Naive thymus-derived CD4-positive, alpha-beta T cell (primary cell): ENCODE measurements at regions not wholly inside any gene's neighbourhood (a gene's known extent, or its start where the extent isn't known, plus 50 kb on each side); places are given as distances from the start of the nearest gene placed in this dataset.

ENCODE experiments used
- ATAC-seq: fragments of 150-1000 bp; cut with Tn5 transposase; 2 replicates; pipeline ENCODE4 v1.10.0; 2021; ENCODE audit warnings: mild to moderate bottlenecking, moderate library complexity
- CTCF ChIA-PET: fragments of 350-600 bp; sonication (Branson Sonifier 250); formaldehyde crosslinking; loops from one replicate; lab custom pipeline; 2021; ENCODE audit warnings: antibody characterized with exemption; lab: Charles Lee
- POLR2A ChIA-PET: fragments of 350-600 bp; sonication (Branson Sonifier 250); formaldehyde crosslinking; loops from one replicate; lab custom pipeline; 2021; ENCODE audit warnings: antibody characterized with exemption, inconsistent platforms; lab: Charles Lee
- DNase-seq, 9 donors: peaks; one replicate each; pipeline versions ENCODE4 v3.0.0 to v3.0.0-alpha.2; 2020 to 2022; ENCODE audit warnings: mixed read lengths in 1 of 9
- H3K27ac ChIP-seq: one replicate; pipeline ENCODE4 v1.7.0; 2013; ENCODE audit warnings: mild to moderate bottlenecking, low read depth, low read length, moderate library complexity
- H3K27me3 ChIP-seq, 2 donors: one replicate each; pipeline ENCODE4 v1.7.0; 2013; ENCODE audit warnings: low read length in 2 of 2, mild to moderate bottlenecking in 2 of 2, moderate library complexity in 2 of 2; ENCODE audit not compliant: control insufficient read depth in 2 of 2, insufficient read depth in 2 of 2
- H3K36me3 ChIP-seq, 3 experiments: 1 replicate in 2 of 3; 2 replicates in 1 of 3; pipeline ENCODE4 v1.7.0; 2013; ENCODE audit warnings: low read length in 3 of 3, mild to moderate bottlenecking in 3 of 3, moderate library complexity in 1 of 3; ENCODE audit not compliant: insufficient read depth in 3 of 3, control insufficient read depth in 2 of 3
- H3K4me1 ChIP-seq, 2 donors: one replicate each; pipeline ENCODE4 v1.7.0; 2013; ENCODE audit warnings: low read length in 2 of 2, mild to moderate bottlenecking in 2 of 2, moderate library complexity in 1 of 2; ENCODE audit not compliant: control insufficient read depth in 2 of 2, insufficient read depth in 2 of 2
- H3K4me3 ChIP-seq: 2 replicates; pipeline ENCODE4 v1.7.0; 2013; ENCODE audit warnings: mild to moderate bottlenecking, low read length
- H3K9me3 ChIP-seq, 3 experiments: 1 replicate in 2 of 3; 2 replicates in 1 of 3; pipeline ENCODE4 v1.7.0; 2013; ENCODE audit warnings: low read length in 3 of 3; ENCODE audit not compliant: control insufficient read depth in 2 of 3
- H3K27ac Mint-ChIP-seq, 9 donors: one replicate each; pipeline ENCODE4 v1.8.0; 2020 to 2022; ENCODE audit warnings: mixed read lengths in 9 of 9, mild to moderate bottlenecking in 8 of 9, moderate library complexity in 5 of 9, inconsistent platforms in 2 of 9
- H3K27me3 Mint-ChIP-seq, 5 donors: one replicate each; pipeline ENCODE4 v1.8.0; 2021 to 2022; ENCODE audit warnings: mixed read lengths in 5 of 5, mild to moderate bottlenecking in 1 of 5
- H3K36me3 Mint-ChIP-seq, 5 donors: one replicate each; pipeline ENCODE4 v1.8.0; 2020 to 2022; ENCODE audit warnings: mixed read lengths in 5 of 5, mild to moderate bottlenecking in 3 of 5, inconsistent platforms in 1 of 5
- H3K4me1 Mint-ChIP-seq, 7 donors: one replicate each; pipeline ENCODE4 v1.8.0; 2020 to 2022; ENCODE audit warnings: mixed read lengths in 7 of 7, mild to moderate bottlenecking in 3 of 7, inconsistent platforms in 1 of 7
- H3K4me3 Mint-ChIP-seq, 10 donors: one replicate each; pipeline ENCODE4 v1.8.0; 2020 to 2022; ENCODE audit warnings: mild to moderate bottlenecking in 10 of 10, mixed read lengths in 10 of 10, moderate library complexity in 6 of 10, inconsistent platforms in 2 of 10
- H3K9me3 Mint-ChIP-seq, 11 donors: one replicate each; pipeline ENCODE4 v1.8.0; 2020 to 2022; ENCODE audit warnings: mixed read lengths in 11 of 11, mild to moderate bottlenecking in 4 of 11, inconsistent platforms in 1 of 11, moderate library complexity in 1 of 11
- intact Hi-C, 2 donors: fragments of 100-400 bp; cut with micrococcal nuclease; formaldehyde crosslinking; loops; one replicate each; pipeline ENCODE4 v1.15.1; 2023

DNA sequence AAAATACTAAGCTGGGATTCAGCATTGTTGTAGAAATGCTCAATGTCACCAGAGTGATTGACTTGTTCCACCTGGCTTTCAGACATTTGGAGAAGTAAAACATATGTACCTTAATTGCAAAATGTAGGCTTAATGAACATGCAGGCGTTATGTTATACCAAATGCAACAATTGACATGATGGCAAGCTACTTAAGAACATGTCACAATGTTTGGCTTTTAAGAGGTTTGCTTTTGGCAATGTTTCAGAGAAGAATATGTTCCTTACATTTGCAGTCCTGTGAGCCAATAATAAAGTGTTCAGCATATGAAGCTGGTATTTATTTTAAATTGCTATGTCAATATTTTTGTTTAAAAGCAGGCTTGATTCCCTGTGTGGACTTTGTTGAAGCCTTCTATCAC is 111.7 kb upstream of the NUDT12 start:
- Mint-ChIP-seq H3K9me3 (peaks cover 0 to 2% (median 0%) of the 10 kb centered on the region in 11 donors), H3K27ac (no peak overlapping the region), H3K4me1 (no peaks in the 10 kb centered on the region), H3K4me3 (no peak overlapping the region), H3K36me3 (no peaks in the 10 kb centered on the region), H3K27me3 (peaks cover 0 to 1% (median 0%) of the 10 kb centered on the region in 5 donors)
- Histone ChIP-seq H3K4me3 (no peak overlapping the region), H3K27ac (no peak overlapping the region), H3K36me3 (no peaks in the 10 kb centered on the region), H3K27me3 (no peaks in the 10 kb centered on the region), H3K9me3 (no peaks in the 10 kb centered on the region), H3K4me1 (no peaks in the 10 kb centered on the region)
- intact Hi-C loops = no loop called here
- ChIA-PET CTCF (no interaction called here), POLR2A (no interaction called here)
- DNase-seq = no peak
- no peak for ATAC-seq

DNA sequence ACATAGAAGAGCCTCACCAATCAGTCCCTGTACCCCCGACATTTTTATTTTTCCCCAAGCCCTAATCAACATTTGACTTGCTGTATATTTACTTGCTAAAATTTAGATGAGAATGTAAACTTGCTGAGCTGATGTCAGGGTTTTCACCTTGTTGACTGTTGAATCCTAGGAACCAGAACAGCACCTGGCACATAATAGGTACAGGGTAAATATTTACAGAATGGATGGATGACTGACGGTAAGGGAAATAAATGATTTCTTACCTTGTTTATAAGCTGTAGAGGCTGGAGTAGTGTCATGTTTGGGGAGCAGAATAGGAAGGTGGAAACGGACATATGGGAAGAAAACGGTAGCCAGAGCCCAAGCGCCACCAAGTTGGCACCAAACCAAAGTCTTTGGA is 107.0 kb upstream of the NUDT12 start:
- H3K9me3 ChIP-seq = no peaks in the 10 kb centered on the region
- Mint-ChIP-seq H3K4me1 (no peaks in the 10 kb centered on the region), H3K9me3 (peaks cover 0 to 12% (median 4%) of the 10 kb centered on the region in 11 donors), H3K27me3 (peaks cover 0 to 4% (median 0%) of the 10 kb centered on the region in 5 donors), H3K4me3 (no peak overlapping the region), H3K27ac (no peak overlapping the region), H3K36me3 (no peaks in the 10 kb centered on the region)
- CTCF ChIA-PET = no interaction called here
- H3K4me3 ChIP-seq = no peak overlapping the region
- H3K36me3 ChIP-seq = no peaks in the 10 kb centered on the region
- no peak for ATAC-seq
- H3K27me3 ChIP-seq = no peaks in the 10 kb centered on the region
- no peaks in the 10 kb centered on the region for H3K4me1 ChIP-seq
- POLR2A ChIA-PET = no interaction called here
- H3K27ac ChIP-seq = no peak overlapping the region
- no peak for DNase-seq
- intact Hi-C loops = no loop called here

- CTCF ChIA-PET = no interaction called here
- H3K36me3 Mint-ChIP-seq = peaks cover 0 to 3% (median 0%) of the 10 kb centered on the region in 5 donors
- no peaks in the 10 kb centered on the region for H3K36me3 ChIP-seq
- H3K4me1 ChIP-seq = no peaks in the 10 kb centered on the region
- no peak overlapping the region for H3K4me3 Mint-ChIP-seq
- no peak overlapping the region for H3K27ac ChIP-seq
- H3K9me3 ChIP-seq = no peaks in the 10 kb centered on the region
- intact Hi-C loops = no loop called here
- no peak overlapping the region for H3K27ac Mint-ChIP-seq
- H3K9me3 Mint-ChIP-seq = peaks cover 0 to 21% (median 8%) of the 10 kb centered on the region in 11 donors
- ATAC-seq = no peak
- DNase-seq = no peak
- no peaks in the 10 kb centered on the region for H3K27me3 ChIP-seq
- POLR2A ChIA-PET = no interaction called here
- no peaks in the 10 kb centered on the region for H3K4me1 Mint-ChIP-seq
- H3K27me3 Mint-ChIP-seq = peaks cover 0 to 4% (median 0%) of the 10 kb centered on the region in 5 donors
- H3K4me3 ChIP-seq = no peak overlapping the region
These were observed 105.7 kb upstream of the NUDT12 start for GRCh38 chr5:103668281-103668680.

GRCh38 chr5:103667068-103667467 is 104.5 kb upstream of the NUDT12 start:
- no peaks in the 10 kb centered on the region for H3K9me3 ChIP-seq
- ATAC-seq = no peak
- H3K27ac Mint-ChIP-seq = no peak overlapping the region
- no peaks in the 10 kb centered on the region for H3K36me3 ChIP-seq
- no peaks in the 10 kb centered on the region for H3K4me1 ChIP-seq
- peaks cover 0 to 4% (median 0%) of the 10 kb centered on the region in 5 donors for H3K27me3 Mint-ChIP-seq
- H3K4me3 Mint-ChIP-seq = no peak overlapping the region
- H3K27me3 ChIP-seq = no peaks in the 10 kb centered on the region
- no peak overlapping the region for H3K27ac ChIP-seq
- POLR2A ChIA-PET = no interaction called here
- CTCF ChIA-PET = no interaction called here
- no peak for DNase-seq
- peaks cover 3 to 33% (median 14%) of the 10 kb centered on the region in 11 donors for H3K9me3 Mint-ChIP-seq
- no peaks in the 10 kb centered on the region for H3K4me1 Mint-ChIP-seq
- no peak overlapping the region for H3K4me3 ChIP-seq
- H3K36me3 Mint-ChIP-seq = peaks cover 0 to 4% (median 0%) of the 10 kb centered on the region in 5 donors
- intact Hi-C loops = no loop called here

GRCh38 chr5:103657301-103657700 is 94.7 kb upstream of the NUDT12 start:
- peaks cover 0 to 7% (median 0%) of the 10 kb centered on the region in 5 donors for H3K27me3 Mint-ChIP-seq
- H3K4me1 ChIP-seq = no peaks in the 10 kb centered on the region
- no peaks in the 10 kb centered on the region for H3K36me3 ChIP-seq
- intact Hi-C loops = no loop called here
- ChIA-PET POLR2A (no interaction called here), CTCF (no interaction called here)
- peaks cover 0 to 11% (median 2%) of the 10 kb centered on the region in 11 donors for H3K9me3 Mint-ChIP-seq
- H3K4me1 Mint-ChIP-seq = no peaks in the 10 kb centered on the region
- H3K27ac ChIP-seq = no peak overlapping the region
- no peaks in the 10 kb centered on the region for H3K9me3 ChIP-seq
- peaks cover 0 to 1% (median 0%) of the 10 kb centered on the region in 5 donors for H3K36me3 Mint-ChIP-seq
- no peaks in the 10 kb centered on the region for H3K27me3 ChIP-seq
- no peak overlapping the region for H3K4me3 Mint-ChIP-seq
- ATAC-seq (no peak), DNase-seq (no peak)
- H3K4me3 ChIP-seq = no peak overlapping the region
- H3K27ac Mint-ChIP-seq = no peak overlapping the region

- DNase-seq (no peak), ATAC-seq (no peak)
- no peaks in the 10 kb centered on the region for H3K36me3 Mint-ChIP-seq
- no peaks in the 10 kb centered on the region for H3K4me1 ChIP-seq
- POLR2A ChIA-PET = no interaction called here
- H3K4me3 ChIP-seq = no peak overlapping the region
- intact Hi-C loops = no loop called here
- no peaks in the 10 kb centered on the region for H3K36me3 ChIP-seq
- CTCF ChIA-PET = no interaction called here
- peaks cover 0 to 6% (median 0%) of the 10 kb centered on the region in 5 donors for H3K27me3 Mint-ChIP-seq
- no peak overlapping the region for H3K27ac ChIP-seq
- H3K9me3 Mint-ChIP-seq = peaks cover 0 to 2% (median 0%) of the 10 kb centered on the region in 11 donors
- peaks cover 0 to 1% (median 0%) of the 10 kb centered on the region in 7 donors for H3K4me1 Mint-ChIP-seq
- no peaks in the 10 kb centered on the region for H3K9me3 ChIP-seq
- no peak overlapping the region for H3K27ac Mint-ChIP-seq
- H3K27me3 ChIP-seq = no peaks in the 10 kb centered on the region
- H3K4me3 Mint-ChIP-seq = no peak overlapping the region
These were observed 85.5 kb upstream of the NUDT12 start for GRCh38 chr5:103648086-103648485.

DNA sequence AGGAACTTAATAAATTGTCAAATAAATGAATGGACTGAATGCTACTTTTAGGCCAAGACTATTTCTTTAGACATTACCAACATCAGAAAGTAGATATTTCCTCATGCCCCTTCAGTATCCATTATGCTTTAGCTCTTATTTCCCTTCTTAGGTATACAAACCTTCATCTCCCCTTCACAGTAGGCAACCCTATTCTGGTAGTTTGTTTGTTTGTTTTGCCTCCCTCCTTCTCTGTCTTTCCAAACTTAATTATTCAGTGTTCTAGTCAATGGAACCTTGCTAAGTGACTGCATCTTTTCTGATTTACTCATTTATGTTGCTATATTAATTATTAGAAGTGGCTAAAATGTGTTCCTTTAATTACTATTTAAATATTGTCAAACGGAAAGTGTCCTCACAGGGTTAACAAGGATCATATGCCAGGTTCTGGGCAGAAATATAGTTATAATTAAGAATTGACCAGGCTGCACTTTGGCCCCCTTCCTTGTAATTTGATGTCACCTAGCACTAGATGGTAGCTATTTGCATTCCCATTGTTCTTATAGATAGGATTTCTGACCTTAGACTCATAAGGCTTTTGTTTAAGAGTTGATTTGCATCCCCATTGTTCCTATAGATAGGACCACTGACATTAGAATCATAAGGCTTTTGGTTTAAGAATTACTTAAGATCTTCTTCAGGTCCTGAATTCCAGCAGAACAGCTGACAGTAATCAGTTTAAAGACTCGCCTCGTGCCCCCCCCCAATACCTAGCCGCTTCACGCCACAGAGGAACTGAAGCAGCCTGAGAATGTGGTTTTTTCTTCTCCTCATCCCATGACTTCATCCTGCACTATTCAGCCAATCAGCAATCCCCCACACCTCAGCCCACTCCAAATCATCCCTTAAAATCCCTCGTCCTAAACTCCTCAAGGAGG is 84.4 kb upstream of the NUDT12 start:
- Mint-ChIP-seq H3K27ac (no peak overlapping the region), H3K9me3 (peaks cover 0 to 3% (median 0%) of the 10 kb centered on the region in 11 donors), H3K27me3 (peaks cover 0 to 6% (median 0%) of the 10 kb centered on the region in 5 donors), H3K36me3 (no peaks in the 10 kb centered on the region), H3K4me3 (no peak overlapping the region), H3K4me1 (peaks cover 0 to 1% (median 0%) of the 10 kb centered on the region in 7 donors)
- no peak overlapping the region for H3K4me3 ChIP-seq
- H3K27ac ChIP-seq = no peak overlapping the region
- H3K27me3 ChIP-seq = no peaks in the 10 kb centered on the region
- no peaks in the 10 kb centered on the region for H3K4me1 ChIP-seq
- CTCF ChIA-PET = no interaction called here
- POLR2A ChIA-PET = no interaction called here
- intact Hi-C loops = no loop called here
- ATAC-seq (no peak), DNase-seq (no peak)
- no peaks in the 10 kb centered on the region for H3K9me3 ChIP-seq
- no peaks in the 10 kb centered on the region for H3K36me3 ChIP-seq
